Epidermal melanocyte (primary cell): ENCODE measurements at regions not wholly inside any gene's neighbourhood (a gene's known extent, or its start where the extent isn't known, plus 50 kb on each side); places are given as distances from the start of the nearest gene placed in this dataset.

Experiments
- DNase-seq: peaks from one replicate; pipeline ENCODE4 v3.0.0; 2011; ENCODE audit warnings: low spot score; ENCODE audit not compliant: insufficient read length

DNA sequence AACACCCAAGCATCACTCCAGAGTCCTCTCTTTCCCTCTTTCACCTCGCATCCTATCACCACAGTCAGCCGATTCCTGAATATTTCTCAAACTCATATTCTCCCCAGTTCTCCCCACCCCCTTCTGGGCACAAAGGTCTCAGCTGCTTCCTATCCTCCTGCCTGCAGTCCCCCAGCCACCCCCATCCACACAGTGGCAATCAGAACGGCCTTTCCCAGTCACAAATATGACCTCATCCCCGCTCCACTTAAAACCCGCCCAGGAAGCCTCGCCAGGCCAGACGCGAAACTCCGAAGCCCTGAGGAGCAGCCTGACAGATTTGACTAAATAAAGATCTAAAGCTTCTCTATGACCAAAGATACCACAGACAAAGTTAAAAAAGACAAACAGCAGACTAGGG is 49.9 kb upstream of the LINGO1 start:
- DNase-seq, result no peak
